ENCODE measurements at regions not wholly inside any gene's neighbourhood (a gene's known extent, or its start where the extent isn't known, plus 50 kb on each side); places are given as distances from the start of the nearest gene placed in this dataset.

GRCh38 chr20:52888096-52888495 is 84.1 kb upstream of the TSHZ2 start:
- H3K4me1 Mint-ChIP-seq (ENCODE audit: low read depth): no peaks in the 10 kb centered on the region
- no peaks in the 10 kb centered on the region for H3K27me3 Mint-ChIP-seq (ENCODE audit: insufficient read depth)
- no peaks in the 10 kb centered on the region for H3K36me3 Mint-ChIP-seq (ENCODE audit: low read depth)
- no peak overlapping the region for H3K27ac Mint-ChIP-seq
- H3K4me3 Mint-ChIP-seq: no peak overlapping the region
- TF ChIP-seq CTCF (IDR thresholded peaks at IDR 0.05): no peak
- peaks cover 61% of the 10 kb centered on the region for H3K9me3 Mint-ChIP-seq
- no peak for DNase-seq

DNA sequence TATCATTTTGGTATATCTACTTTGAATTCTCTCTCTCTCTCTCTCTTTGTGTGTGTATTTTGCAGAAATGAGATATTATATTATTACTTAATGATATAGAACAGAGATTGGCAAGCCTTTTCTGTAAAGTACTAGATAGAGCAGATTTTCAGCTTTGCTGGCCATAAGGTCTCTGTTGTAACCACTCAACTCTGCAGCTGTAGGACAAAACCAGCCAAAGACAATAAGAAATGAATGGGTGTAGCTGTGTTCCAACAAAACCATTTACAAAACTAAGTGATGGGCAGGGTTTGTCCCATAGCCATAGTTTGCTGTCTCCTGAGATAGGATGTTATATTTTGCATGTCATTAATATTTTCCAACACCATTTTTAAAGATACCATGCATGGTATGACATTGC is 91.2 kb upstream of the TSHZ2 start:
- no peak for TF ChIP-seq CTCF (IDR thresholded peaks at IDR 0.05)
- H3K9me3 Mint-ChIP-seq: peaks cover 50% of the 10 kb centered on the region
- H3K27ac Mint-ChIP-seq: no peak overlapping the region
- H3K36me3 Mint-ChIP-seq (ENCODE audit: low read depth): no peaks in the 10 kb centered on the region
- H3K27me3 Mint-ChIP-seq (ENCODE audit: insufficient read depth): peaks cover 2% of the 10 kb centered on the region; the same call in 1 of the 2 replicates
- H3K4me1 Mint-ChIP-seq (ENCODE audit: low read depth): no peaks in the 10 kb centered on the region
- no peak overlapping the region for H3K4me3 Mint-ChIP-seq
- no peak for DNase-seq

DNA sequence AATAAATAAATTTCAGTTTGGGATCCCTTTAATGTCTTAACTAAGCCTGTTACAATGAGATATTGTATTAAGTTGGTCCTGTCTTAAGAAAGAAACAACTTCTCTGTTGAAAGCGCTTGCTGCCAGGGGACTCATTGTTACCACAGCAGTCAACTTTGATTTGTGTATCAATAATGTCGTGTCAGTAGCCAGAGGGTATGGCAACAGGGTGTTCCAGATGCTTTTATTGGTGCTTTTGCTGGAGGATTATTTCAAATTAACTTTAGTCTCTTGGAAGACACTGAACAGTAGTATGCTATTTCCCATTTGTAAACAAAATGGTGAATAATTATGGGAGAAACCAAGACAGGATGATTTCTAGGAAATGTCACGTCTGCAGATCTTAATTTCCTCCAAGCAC is 91.9 kb upstream of the TSHZ2 start:
- Mint-ChIP-seq H3K27me3 (ENCODE audit: insufficient read depth) (peaks cover 2% of the 10 kb centered on the region; the same call in 1 of the 2 replicates), H3K27ac (no peak overlapping the region), H3K4me1 (ENCODE audit: low read depth) (no peaks in the 10 kb centered on the region), H3K9me3 (peaks cover 50% of the 10 kb centered on the region), H3K4me3 (no peak overlapping the region), H3K36me3 (ENCODE audit: low read depth) (no peaks in the 10 kb centered on the region)
- no peak for DNase-seq
- no peak for TF ChIP-seq CTCF (IDR thresholded peaks at IDR 0.05)

DNA sequence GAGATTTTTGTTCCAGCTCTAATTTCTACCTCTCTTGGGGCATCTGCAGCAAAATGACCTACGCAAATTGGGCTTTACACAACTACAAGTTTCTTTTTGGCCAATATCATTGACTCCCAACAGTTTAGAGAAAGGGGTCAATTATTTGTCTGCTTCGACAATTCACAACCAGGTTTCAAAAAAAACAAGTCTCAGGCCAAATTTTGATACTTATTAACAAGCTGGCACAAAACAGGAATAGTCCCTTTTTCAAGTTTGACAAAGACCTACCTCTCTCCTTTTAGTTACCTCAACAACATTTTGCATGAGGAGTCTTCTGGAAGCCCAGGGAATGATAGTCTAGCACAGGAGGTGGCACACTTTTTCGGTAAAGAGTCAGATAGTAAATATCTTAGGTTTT is 97.9 kb upstream of the TSHZ2 start:
- H3K27me3 Mint-ChIP-seq (ENCODE audit: insufficient read depth): peaks cover 2% of the 10 kb centered on the region; the same call in 1 of the 2 replicates
- H3K4me3 Mint-ChIP-seq: no peak overlapping the region
- no peak for TF ChIP-seq CTCF (IDR thresholded peaks at IDR 0.05)
- DNase-seq: no peak
- H3K9me3 Mint-ChIP-seq: peaks cover 76% of the 10 kb centered on the region
- no peaks in the 10 kb centered on the region for H3K4me1 Mint-ChIP-seq (ENCODE audit: low read depth)
- no peak overlapping the region for H3K27ac Mint-ChIP-seq
- no peaks in the 10 kb centered on the region for H3K36me3 Mint-ChIP-seq (ENCODE audit: low read depth)

DNA sequence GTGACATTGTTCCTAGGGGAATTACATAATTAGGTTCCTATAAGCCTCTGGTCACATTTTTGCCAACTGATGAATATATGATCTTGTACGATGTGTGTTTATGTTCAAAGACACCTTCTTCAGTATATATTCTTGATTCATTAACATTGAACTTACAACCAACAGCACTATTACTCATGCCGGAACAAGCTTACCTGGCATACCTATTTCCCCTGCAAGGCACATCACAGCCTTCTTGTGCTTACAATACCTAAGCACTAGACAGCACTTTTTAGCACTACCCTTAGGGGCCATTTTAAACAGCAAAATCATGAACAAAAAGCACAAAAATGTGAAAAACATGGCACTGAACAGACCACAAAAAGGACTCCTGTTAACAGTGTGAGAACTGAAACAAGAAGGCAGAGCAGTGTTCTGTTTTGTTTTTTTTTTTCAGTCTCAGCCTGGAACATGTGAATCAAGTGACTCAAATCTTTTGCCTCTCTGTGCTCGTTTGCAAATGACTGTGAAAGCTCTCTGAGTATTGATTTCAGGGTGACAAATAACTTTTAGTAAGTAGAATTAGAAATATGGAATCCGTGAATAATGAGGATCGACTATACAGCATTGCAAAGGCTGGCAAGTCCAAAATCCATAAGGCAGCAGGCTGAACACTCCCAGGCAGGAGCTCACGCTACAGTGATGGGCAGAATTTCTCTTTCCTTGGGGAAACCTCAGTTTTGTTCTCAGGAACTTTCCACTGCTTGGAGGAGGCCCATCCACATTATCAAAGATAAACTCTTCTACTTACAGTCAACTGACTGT is 102.3 kb upstream of the TSHZ2 start:
- H3K36me3 Mint-ChIP-seq (ENCODE audit: low read depth): no peaks in the 10 kb centered on the region
- DNase-seq: no peak
- no peak overlapping the region for H3K4me3 Mint-ChIP-seq
- no peaks in the 10 kb centered on the region for H3K4me1 Mint-ChIP-seq (ENCODE audit: low read depth)
- no peak for TF ChIP-seq CTCF (IDR thresholded peaks at IDR 0.05)
- peaks cover 52% of the 10 kb centered on the region for H3K9me3 Mint-ChIP-seq
- no peak overlapping the region for H3K27ac Mint-ChIP-seq
- no peaks in the 10 kb centered on the region for H3K27me3 Mint-ChIP-seq (ENCODE audit: insufficient read depth)
